Esophagus muscularis mucosa (tissue), 3 donors: ENCODE measurements at regions not wholly inside any gene's neighbourhood (a gene's known extent, or its start where the extent isn't known, plus 50 kb on each side); places are given as distances from the start of the nearest gene placed in this dataset.

Experiments
- CTCF ChIP-seq, 3 experiments: fragments of 200-600 bp in 2 of 3; fragments of 450-650 bp in 1 of 3; sonication (generic) in 2 of 3; IDR thresholded peaks; one replicate each; pipeline ENCODE4 v1.5.1; 2017 to 2019; ENCODE audit warnings: antibody characterized with exemption in 3 of 3, mild to moderate bottlenecking in 2 of 3, moderate library complexity in 1 of 3
- POLR2A ChIP-seq: fragments of 450-650 bp; IDR thresholded peaks from one replicate; pipeline ENCODE4 v1.6.1; 2017; ENCODE audit warnings: antibody characterized with exemption, moderate library complexity, mild to moderate bottlenecking, low read depth
- POLR2AphosphoS5 ChIP-seq, 2 donors: sonication (generic); formaldehyde crosslinking; IDR thresholded peaks; one replicate each; pipeline ENCODE4 v1.6.1; 2017; ENCODE audit warnings: antibody characterized with exemption in 2 of 2

GRCh38 chr10:110416776-110417711 is 80.7 kb upstream of the DUSP5 start:
- TF ChIP-seq CTCF (IDR thresholded peaks at IDR 0.05) (no peak), POLR2A (no peak), POLR2AphosphoS5 (IDR thresholded peaks at IDR 0.05) (no peak)
